IMR-90 (cell line): ENCODE measurements at regions not wholly inside any gene's neighbourhood (a gene's known extent, or its start where the extent isn't known, plus 50 kb on each side); places are given as distances from the start of the nearest gene placed in this dataset.

ENCODE experiments used
- BHLHE40 ChIP-seq: fragments of 150-350 bp; IDR thresholded peaks from 2 replicates; pipeline ENCODE4 v1.6.1; 2016; ENCODE audit warnings: mild to moderate bottlenecking, low read depth, low read length
- CEBPB ChIP-seq: IDR thresholded peaks from 2 replicates; pipeline ENCODE4 v1.6.1; 2012; ENCODE audit warnings: low read depth, low read length, improper control_type of control experiment
- CHD1 ChIP-seq: IDR thresholded peaks from 2 replicates; pipeline ENCODE4 v1.6.1; 2012; ENCODE audit warnings: low read depth, low read length, improper control_type of control experiment
- CTCF ChIP-seq: conservative IDR thresholded peaks from 2 replicates; pipeline ENCODE4 v1.5.1; 2012; ENCODE audit warnings: mild to moderate bottlenecking, low read depth, low read length, improper control_type of control experiment
- ELK1 ChIP-seq: fragments of 150-350 bp; IDR thresholded peaks from 2 replicates; pipeline ENCODE4 v1.6.1; 2016; ENCODE audit warnings: low read depth, mild to moderate bottlenecking, low read length, moderate library complexity, borderline replicate concordance
- FOS ChIP-seq: fragments of 150-350 bp; IDR thresholded peaks from 2 replicates; pipeline ENCODE4 v1.6.1; 2016; ENCODE audit warnings: low read depth, low read length
- MAFK ChIP-seq: IDR thresholded peaks from 2 replicates; pipeline ENCODE4 v1.6.1; 2012; ENCODE audit warnings: low read depth, low read length, improper control_type of control experiment
- MXI1 ChIP-seq: IDR thresholded peaks from 2 replicates; pipeline ENCODE4 v1.6.1; 2012; ENCODE audit warnings: low read depth, mild to moderate bottlenecking, low read length, moderate library complexity, borderline replicate concordance
- NFE2L2 ChIP-seq: fragments of 150-350 bp; IDR thresholded peaks from 2 replicates; pipeline ENCODE4 v1.6.1; 2016; ENCODE audit warnings: low read depth, mild to moderate bottlenecking, low read length
- POLR2A ChIP-seq: IDR thresholded peaks from 2 replicates; pipeline ENCODE4 v1.6.1; 2012; ENCODE audit warnings: mild to moderate bottlenecking, low read depth, low read length
- RAD21 ChIP-seq: IDR thresholded peaks from 2 replicates; pipeline ENCODE4 v1.6.1; 2012; ENCODE audit warnings: low read length, improper control_type of control experiment
- RCOR1 ChIP-seq: IDR thresholded peaks from 2 replicates; pipeline ENCODE4 v1.6.1; 2012; ENCODE audit warnings: mild to moderate bottlenecking, low read length, improper control_type of control experiment; ENCODE audit not compliant: insufficient replicate concordance
- RFX5 ChIP-seq: IDR thresholded peaks from 2 replicates; pipeline ENCODE4 v1.8.0; 2012; ENCODE audit warnings: low read depth, mild to moderate bottlenecking, low read length, moderate library complexity
- SMC3 ChIP-seq: fragments of 150-350 bp; IDR thresholded peaks from 2 replicates; pipeline ENCODE4 v1.6.1; 2016; ENCODE audit warnings: low read depth, mild to moderate bottlenecking, antibody characterized with exemption, low read length, moderate library complexity

GRCh38 chr9:82572146-82572545 lies 490.8 kb downstream of the RASEF start:
- no peak for TF ChIP-seq POLR2A
- TF ChIP-seq CTCF, result no peak
- no peak for TF ChIP-seq RAD21
- TF ChIP-seq MXI1, result no peak
- no peak for TF ChIP-seq ELK1
- TF ChIP-seq SMC3, result no peak
- TF ChIP-seq MAFK, result no peak
- TF ChIP-seq RCOR1, result no peak
- no peak for TF ChIP-seq RFX5
- no peak for TF ChIP-seq CEBPB
- TF ChIP-seq NFE2L2, result no peak
- no peak for TF ChIP-seq BHLHE40
- no peak for TF ChIP-seq CHD1
- TF ChIP-seq FOS, result no peak
